ENCODE measurements at regions not wholly inside any gene's neighbourhood (a gene's known extent, or its start where the extent isn't known, plus 50 kb on each side); places are given as distances from the start of the nearest gene placed in this dataset.

- TF ChIP-seq EZH2 (IDR thresholded peaks at IDR 0.05; ENCODE audit: borderline replicate concordance, low read depth, low read length, poor library complexity, severe bottlenecking) (no peak), CTCF (conservative IDR thresholded peaks at IDR 0.05; ENCODE audit: low read depth, low read length) (no peak)
Observed at GRCh38 chr2:101551336-101551888, 76.5 kb upstream of the RFX8 start.
